BE2C (cell line): ENCODE measurements at regions not wholly inside any gene's neighbourhood (a gene's known extent, or its start where the extent isn't known, plus 50 kb on each side); places are given as distances from the start of the nearest gene placed in this dataset.

Experiments used
- DNase-seq: peaks from one replicate; pipeline ENCODE4 v3.0.0-alpha.2; 2020
- H3K27me3 ChIP-seq: fragments of 250-450 bp; sonication (Bioruptor Pico); 2 replicates; pipeline ENCODE4 v1.5.1; 2020; ENCODE audit warnings: mild to moderate bottlenecking
- H3K36me3 ChIP-seq: fragments of 250-450 bp; sonication (Bioruptor Pico); 2 replicates; pipeline ENCODE4 v1.5.1; 2020; ENCODE audit warnings: mild to moderate bottlenecking
- H3K4me1 ChIP-seq: fragments of 250-450 bp; sonication (Bioruptor Pico); 2 replicates; pipeline ENCODE4 v1.5.1; 2020
- H3K4me3 ChIP-seq: 2 replicates; pipeline ENCODE4 v1.5.1; 2011; ENCODE audit warnings: low read depth, low read length
- H3K9me3 ChIP-seq: fragments of 250-450 bp; sonication (Bioruptor Pico); 2 replicates; pipeline ENCODE4 v1.5.1; 2020
- CTCF ChIP-seq: IDR thresholded peaks from 2 replicates; pipeline ENCODE4 v1.5.1; 2012; ENCODE audit warnings: mild to moderate bottlenecking, low read depth, low read length

- Histone ChIP-seq H3K4me1 (no peaks in the 10 kb centered on the region), H3K9me3 (no peaks in the 10 kb centered on the region), H3K27me3 (peaks cover 3% of the 10 kb centered on the region; the same call in 1 of the 2 replicates), H3K36me3 (no peaks in the 10 kb centered on the region), H3K4me3 (no peak overlapping the region)
- no peak for TF ChIP-seq CTCF
- DNase-seq, result no peak
Measured at GRCh38 chr5:10162468-10162867, 87.2 kb downstream of the ATPSCKMT start.

- Histone ChIP-seq H3K4me3 (no peak overlapping the region), H3K27me3 (peaks cover 3% of the 10 kb centered on the region; the same call in 1 of the 2 replicates), H3K36me3 (no peaks in the 10 kb centered on the region), H3K4me1 (no peaks in the 10 kb centered on the region), H3K9me3 (no peaks in the 10 kb centered on the region)
- TF ChIP-seq CTCF, result no peak
- no peak for DNase-seq
Measured at GRCh38 chr5:10161778-10162177, 87.9 kb downstream of the ATPSCKMT start.

DNA sequence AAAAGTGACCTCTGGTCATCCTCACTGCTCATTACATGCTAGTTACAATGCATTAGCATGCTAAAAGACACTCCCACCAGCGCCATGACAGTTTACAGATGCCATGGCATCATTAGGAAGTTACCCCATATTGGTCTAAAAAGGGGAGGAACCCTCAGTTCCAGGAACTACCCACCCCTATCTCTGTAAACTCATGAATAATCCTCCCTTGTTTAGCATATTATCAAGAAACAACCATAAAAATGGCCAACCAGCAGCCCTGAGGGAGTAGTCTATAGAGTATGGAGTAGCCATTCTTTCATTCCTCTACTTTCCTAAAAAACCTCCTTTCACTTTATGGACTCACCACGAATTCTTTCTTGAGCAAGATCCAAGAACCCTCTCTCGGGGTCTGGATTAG, 89.4 kb downstream of the ATPSCKMT start:
- no peaks in the 10 kb centered on the region for H3K4me1 ChIP-seq
- H3K9me3 ChIP-seq, result no peaks in the 10 kb centered on the region
- no peak overlapping the region for H3K4me3 ChIP-seq
- H3K36me3 ChIP-seq, result no peaks in the 10 kb centered on the region
- H3K27me3 ChIP-seq, result peaks cover 3% of the 10 kb centered on the region; the same call in 1 of the 2 replicates
- TF ChIP-seq CTCF, result no peak
- no peak for DNase-seq

- no peak for TF ChIP-seq CTCF
- Histone ChIP-seq H3K36me3 (no peaks in the 10 kb centered on the region), H3K27me3 (peaks cover 3% of the 10 kb centered on the region; the same call in 1 of the 2 replicates), H3K4me3 (no peak overlapping the region), H3K4me1 (no peaks in the 10 kb centered on the region), H3K9me3 (no peaks in the 10 kb centered on the region)
- DNase-seq, result no peak
Measured at GRCh38 chr5:10158886-10159285, 90.8 kb downstream of the ATPSCKMT start.

DNA sequence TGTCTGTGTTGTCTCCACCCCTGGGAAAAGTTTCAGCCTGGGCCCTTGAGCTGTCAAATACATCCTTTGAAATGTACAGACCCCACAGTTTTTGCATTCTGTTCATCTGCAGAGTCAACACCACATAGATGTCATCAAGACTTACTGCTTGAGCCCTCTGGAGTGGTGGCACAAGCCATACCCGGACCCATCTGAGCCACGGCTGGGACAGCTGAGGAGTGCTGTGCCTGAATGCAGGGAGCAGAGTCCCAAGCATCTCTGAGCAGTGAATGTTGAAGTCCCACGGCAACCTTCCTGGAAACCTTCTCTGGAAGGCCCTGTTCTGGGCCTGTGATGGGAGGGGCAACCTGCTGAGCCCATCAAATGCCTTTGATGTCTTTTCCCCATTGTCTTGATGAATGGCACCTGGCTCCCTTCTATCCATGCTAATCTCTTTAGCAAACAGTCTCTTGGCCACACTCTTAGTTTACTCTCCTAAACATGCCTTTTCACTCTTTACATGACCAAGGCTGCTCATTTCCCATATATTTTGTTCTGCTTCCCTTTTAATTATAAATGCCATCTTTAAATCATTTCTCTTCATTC, 92.5 kb downstream of the ATPSCKMT start:
- DNase-seq, result no peak
- Histone ChIP-seq H3K4me3 (no peak overlapping the region), H3K4me1 (no peaks in the 10 kb centered on the region), H3K9me3 (no peaks in the 10 kb centered on the region), H3K27me3 (no peaks in the 10 kb centered on the region; the same call in 1 of the 2 replicates), H3K36me3 (no peaks in the 10 kb centered on the region)
- no peak for TF ChIP-seq CTCF

- Histone ChIP-seq H3K9me3 (no peaks in the 10 kb centered on the region), H3K27me3 (no peaks in the 10 kb centered on the region), H3K4me3 (no peak overlapping the region), H3K4me1 (no peaks in the 10 kb centered on the region), H3K36me3 (no peaks in the 10 kb centered on the region)
- TF ChIP-seq CTCF, result no peak
- DNase-seq, result no peak
Measured at GRCh38 chr5:10155897-10156667, 93.6 kb downstream of the ATPSCKMT start.
